HG03097 (cell line): ENCODE measurements at regions not wholly inside any gene's neighbourhood (a gene's known extent, or its start where the extent isn't known, plus 50 kb on each side); places are given as distances from the start of the nearest gene placed in this dataset.

Experiments used
- ATAC-seq: cut with Tn5 transposase; IDR thresholded peaks from one replicate; pipeline ENCODE4 v1.9.1; 2021; ENCODE audit not compliant: unreplicated experiment, low FRiP score

- ATAC-seq, result no peak
These were observed 74.7 kb downstream of the SDC1 start for GRCh38 chr2:20150110-20150706.

GRCh38 chr2:20149703-20150030 lies 75.3 kb downstream of the SDC1 start:
- ATAC-seq, result no peak

- ATAC-seq, result no peak
These were observed 75.8 kb downstream of the SDC1 start for GRCh38 chr2:20148923-20149702.

- no peak for ATAC-seq
These were observed 76.5 kb downstream of the SDC1 start for GRCh38 chr2:20148426-20148922.

- no peak for ATAC-seq
These were observed 77.6 kb downstream of the SDC1 start for GRCh38 chr2:20147351-20147750.

GRCh38 chr2:20146401-20146800 lies 78.5 kb downstream of the SDC1 start:
- no peak for ATAC-seq

- ATAC-seq, result peak; percentile 70
These were observed 79.3 kb downstream of the SDC1 start for GRCh38 chr2:20145497-20146193.

GRCh38 chr2:20144861-20145260 lies 80.1 kb downstream of the SDC1 start:
- no peak for ATAC-seq

GRCh38 chr2:20144196-20144595 lies 80.7 kb downstream of the SDC1 start:
- ATAC-seq, result no peak

GRCh38 chr2:20143263-20143662 lies 81.7 kb downstream of the SDC1 start:
- no peak for ATAC-seq

GRCh38 chr2:20141806-20142205 lies 83.1 kb downstream of the SDC1 start:
- no peak for ATAC-seq

- ATAC-seq, result no peak
These were observed 83.7 kb downstream of the SDC1 start for GRCh38 chr2:20141056-20141762.

GRCh38 chr2:20140321-20141055 lies 84.4 kb downstream of the SDC1 start:
- no peak for ATAC-seq

- ATAC-seq, result no peak
These were observed 85.3 kb downstream of the SDC1 start for GRCh38 chr2:20139407-20140172.

- no peak for ATAC-seq
These were observed 86.2 kb downstream of the SDC1 start for GRCh38 chr2:20138696-20139095.

- ATAC-seq, result no peak
These were observed 86.5 kb upstream of the LAPTM4A start for GRCh38 chr2:20137884-20138283.

- no peak for ATAC-seq
These were observed 85.7 kb upstream of the LAPTM4A start for GRCh38 chr2:20137131-20137571.

GRCh38 chr2:20136149-20136548 lies 84.7 kb upstream of the LAPTM4A start:
- ATAC-seq, result no peak

GRCh38 chr2:20135631-20136050 lies 84.2 kb upstream of the LAPTM4A start:
- ATAC-seq, result peak; percentile 60
